WTC11 (cell line): ENCODE measurements at regions not wholly inside any gene's neighbourhood (a gene's known extent, or its start where the extent isn't known, plus 50 kb on each side); places are given as distances from the start of the nearest gene placed in this dataset.
"Not testable (repeated sequence)": the region's sequence is repeated elsewhere in the genome, so short reads cannot be mapped to it uniquely, and the experiment has no call there.

Source experiments
- ATAC-seq: fragments of 200-7000 bp; cut with Tn5 transposase; 2 replicates; pipeline ENCODE4 v1.10.0; 2021; ENCODE audit warnings: mild to moderate bottlenecking, moderate library complexity
- CTCF ChIA-PET: fragments of 300-600 bp; sonication (Branson Sonifier 250); formaldehyde crosslinking; loops from one replicate; lab custom pipeline; 2021; ENCODE audit warnings: antibody characterized with exemption; lab: Charles Lee
- POLR2A ChIA-PET: fragments of 350-600 bp; sonication (Branson Sonifier 250); formaldehyde crosslinking; loops from one replicate; lab custom pipeline; 2021; ENCODE audit warnings: antibody characterized with exemption; lab: Charles Lee
- DNase-seq: peaks from one replicate; pipeline ENCODE4 v3.0.0; 2021; ENCODE audit warnings: low spot score
- H3K27ac Mint-ChIP-seq: 2 replicates; pipeline ENCODE4 v1.8.0; 2021; ENCODE audit warnings: mixed read lengths
- H3K27me3 Mint-ChIP-seq: 2 replicates; pipeline ENCODE4 v1.8.0; 2021; ENCODE audit warnings: low read depth, mild to moderate bottlenecking, moderate library complexity, mixed read lengths
- H3K36me3 Mint-ChIP-seq: 2 replicates; pipeline ENCODE4 v1.8.0; 2021; ENCODE audit warnings: mixed read lengths
- H3K4me1 Mint-ChIP-seq: 2 replicates; pipeline ENCODE4 v1.8.0; 2022; ENCODE audit warnings: mixed read lengths
- H3K4me3 Mint-ChIP-seq: 2 replicates; pipeline ENCODE4 v1.8.0; 2021; ENCODE audit warnings: mild to moderate bottlenecking, moderate library complexity, mixed read lengths
- H3K9me3 Mint-ChIP-seq: 2 replicates; pipeline ENCODE4 v1.8.0; 2021; ENCODE audit warnings: mixed read lengths
- AFF4 ChIP-seq: sonication (generic); formaldehyde crosslinking; IDR thresholded peaks from 2 replicates; pipeline ENCODE4 v1.8.1; 2023; ENCODE audit warnings: mild to moderate bottlenecking, missing genetic modification reagents, borderline replicate concordance
- ATF3 ChIP-seq: sonication (generic); formaldehyde crosslinking; conservative IDR thresholded peaks from 2 replicates; pipeline ENCODE4 v1.8.1; 2022; ENCODE audit warnings: mild to moderate bottlenecking, missing genetic modification reagents
- ELF4 ChIP-seq: sonication (generic); formaldehyde crosslinking; IDR thresholded peaks from 2 replicates; pipeline ENCODE4 v1.8.1; 2022; ENCODE audit warnings: low read depth, mild to moderate bottlenecking, moderate library complexity, missing genetic modification reagents
- HMGA2 ChIP-seq: fragments of 250-450 bp; sonication (Bioruptor Pico); IDR thresholded peaks from 2 replicates; pipeline ENCODE4 v1.4.0; 2021; ENCODE audit warnings: mild to moderate bottlenecking, moderate library complexity
- IRF1 ChIP-seq: sonication (generic); formaldehyde crosslinking; IDR thresholded peaks from 2 replicates; pipeline ENCODE4 v1.8.0; 2023; ENCODE audit warnings: missing genetic modification reagents
- IRF2 ChIP-seq: sonication (generic); formaldehyde crosslinking; IDR thresholded peaks from 2 replicates; pipeline ENCODE4 v1.8.0; 2022; ENCODE audit warnings: low read depth, missing genetic modification reagents, borderline replicate concordance
- JAZF1 ChIP-seq: fragments of 250-450 bp; sonication (Bioruptor Pico); IDR thresholded peaks from 2 replicates; pipeline ENCODE4 v1.9.0; 2021; ENCODE audit warnings: moderate library complexity, mild to moderate bottlenecking, inconsistent platforms
- MAX ChIP-seq: sonication (generic); formaldehyde crosslinking; IDR thresholded peaks from 2 replicates; pipeline ENCODE4 v1.8.0; 2022; ENCODE audit warnings: mild to moderate bottlenecking, missing genetic modification reagents
- MLX ChIP-seq: sonication (generic); formaldehyde crosslinking; IDR thresholded peaks from 2 replicates; pipeline ENCODE4 v1.8.1; 2023; ENCODE audit warnings: mild to moderate bottlenecking, missing genetic modification reagents, moderate library complexity
- NFATC4 ChIP-seq: fragments of 250-450 bp; sonication (Bioruptor Pico); IDR thresholded peaks from 2 replicates; pipeline ENCODE4 v1.9.0; 2021; ENCODE audit warnings: mild to moderate bottlenecking
- NR1H2 ChIP-seq: sonication (generic); formaldehyde crosslinking; IDR thresholded peaks from 2 replicates; pipeline ENCODE4 v1.9.0; 2021; ENCODE audit warnings: mild to moderate bottlenecking, moderate library complexity, missing genetic modification reagents
- PRDM15 ChIP-seq: sonication (generic); formaldehyde crosslinking; IDR thresholded peaks from 2 replicates; pipeline ENCODE4 v1.8.0; 2022; ENCODE audit warnings: missing genetic modification reagents
- RELA ChIP-seq: sonication (generic); formaldehyde crosslinking; IDR thresholded peaks from 2 replicates; pipeline ENCODE4 v1.8.1; 2022; ENCODE audit warnings: missing genetic modification reagents, mild to moderate bottlenecking, borderline replicate concordance
- SOX15 ChIP-seq: fragments of 250-450 bp; sonication (Bioruptor Pico); IDR thresholded peaks from 2 replicates; pipeline ENCODE4 v1.9.0; 2021; ENCODE audit warnings: mild to moderate bottlenecking
- ZBTB43 ChIP-seq: sonication (generic); formaldehyde crosslinking; IDR thresholded peaks from 2 replicates; pipeline ENCODE4 v1.8.1; 2023; ENCODE audit warnings: mild to moderate bottlenecking, missing genetic modification reagents
- ZNF396 ChIP-seq: fragments of 250-450 bp; sonication (Bioruptor Pico); IDR thresholded peaks from 2 replicates; pipeline ENCODE4 v1.8.0; 2021; ENCODE audit warnings: mild to moderate bottlenecking, moderate library complexity, borderline replicate concordance
- ZNF512 ChIP-seq: sonication (generic); formaldehyde crosslinking; IDR thresholded peaks from 2 replicates; pipeline ENCODE4 v1.8.1; 2022; ENCODE audit warnings: missing genetic modification reagents, borderline replicate concordance

- no peak for TF ChIP-seq ZNF512 (CRISPR knock-in tag)
- ChIA-PET POLR2A (no interaction called here), CTCF (no interaction called here)
- Mint-ChIP-seq H3K9me3 (no peaks in the 10 kb centered on the region), H3K4me3 (no peak overlapping the region), H3K27ac (no peak overlapping the region), H3K36me3 (no peaks in the 10 kb centered on the region), H3K4me1 (no peaks in the 10 kb centered on the region), H3K27me3 (no peaks in the 10 kb centered on the region)
- ATAC-seq (no peak), DNase-seq (no peak)
Observed at GRCh38 chr5:106393276-106393675, 1277.5 kb downstream of the EFNA5 start.

GRCh38 chr5:106392766-106393165, 1278.0 kb downstream of the EFNA5 start:
- TF ChIP-seq MLX (CRISPR knock-in tag), result no peak
- TF ChIP-seq HMGA2 (CRISPR knock-in tag), result no peak
- TF ChIP-seq ELF4 (CRISPR knock-in tag), result no peak
- no peak for TF ChIP-seq ZNF396
- no peak for TF ChIP-seq SOX15
- TF ChIP-seq NR1H2 (CRISPR knock-in tag), result no peak
- no peak for TF ChIP-seq NFATC4 (CRISPR knock-in tag)
- no peak for TF ChIP-seq JAZF1 (CRISPR knock-in tag)
- no peak for TF ChIP-seq IRF1 (CRISPR knock-in tag)
- H3K9me3 Mint-ChIP-seq, result no peaks in the 10 kb centered on the region
- H3K27me3 Mint-ChIP-seq, result no peaks in the 10 kb centered on the region
- H3K27ac Mint-ChIP-seq, result no peak overlapping the region
- ATAC-seq, result no peak
- H3K4me3 Mint-ChIP-seq, result no peak overlapping the region
- ChIA-PET CTCF (interaction anchor here (0.6 kb wide), 1 partner anchor 24 kb away, joined by 3 read pairs; no protein-coding TSS in a partner anchor), POLR2A (no interaction called here)
- no peak for DNase-seq
- no peaks in the 10 kb centered on the region for H3K4me1 Mint-ChIP-seq
- no peaks in the 10 kb centered on the region for H3K36me3 Mint-ChIP-seq

- CTCF ChIA-PET, H3K4me3 Mint-ChIP-seq, H3K9me3 Mint-ChIP-seq, ATAC-seq, DNase-seq, H3K27me3 Mint-ChIP-seq, POLR2A ChIA-PET, H3K27ac Mint-ChIP-seq, H3K36me3 Mint-ChIP-seq, H3K4me1 Mint-ChIP-seq: not testable (repeated sequence)
Observed at GRCh38 chr5:106387767-106388166, 1283.0 kb downstream of the EFNA5 start.

GRCh38 chr5:106386287-106386686, 1284.5 kb downstream of the EFNA5 start:
- DNase-seq (no peak), ATAC-seq (no peak)
- Mint-ChIP-seq H3K27ac (no peak overlapping the region), H3K9me3 (no peaks in the 10 kb centered on the region), H3K27me3 (no peaks in the 10 kb centered on the region), H3K4me3 (no peak overlapping the region), H3K4me1 (peaks cover 3% of the 10 kb centered on the region), H3K36me3 (no peaks in the 10 kb centered on the region)
- CTCF ChIA-PET, result no interaction called here
- POLR2A ChIA-PET, result no interaction called here
- TF ChIP-seq AFF4 (CRISPR knock-in tag), result no peak
- no peak for TF ChIP-seq PRDM15
- no peak for TF ChIP-seq ZBTB43 (CRISPR knock-in tag)
- no peak for TF ChIP-seq ATF3 (CRISPR knock-in tag)
- TF ChIP-seq MAX (CRISPR knock-in tag), result no peak
- no peak for TF ChIP-seq IRF2 (CRISPR knock-in tag)
- no peak for TF ChIP-seq RELA (CRISPR knock-in tag)
